Stimulated activated naive B cell treated with anti-CD40 and anti-IgM and Interleukin-4, amounts not matched to agents 10 μg/mL and 1 μg/mL and 100 μg/mL, for 72 hours (primary cell): ENCODE measurements at regions not wholly inside any gene's neighbourhood (a gene's known extent, or its start where the extent isn't known, plus 50 kb on each side); places are given as distances from the start of the nearest gene placed in this dataset.
A peak's percentile ranks its signal among the peaks of the same experiment; 100 is the strongest.
"Not testable (repeated sequence)": the region's sequence is repeated elsewhere in the genome, so short reads cannot be mapped to it uniquely, and the experiment has no call there.

Experiments used
- ATAC-seq, 2 donors: fragments of 150-1000 bp; cut with Tn5 transposase; replicated peaks; 2 replicates each; pipeline ENCODE4 v1.10.0; 2021; ENCODE audit warnings: moderate library complexity in 1 of 2
- DNase-seq: peaks from one replicate; pipeline ENCODE4 v3.0.0; 2021
- H3K27ac Mint-ChIP-seq: one replicate; pipeline ENCODE4 v1.8.0; 2022; ENCODE audit warnings: mild to moderate bottlenecking, mixed read lengths
- H3K27me3 Mint-ChIP-seq, 2 donors: one replicate each; pipeline ENCODE4 v1.8.0; 2022; ENCODE audit warnings: mixed read lengths in 2 of 2
- H3K36me3 Mint-ChIP-seq, 2 donors: one replicate each; pipeline ENCODE4 v1.8.0; 2022; ENCODE audit warnings: mixed read lengths in 2 of 2, mild to moderate bottlenecking in 1 of 2
- H3K4me1 Mint-ChIP-seq, 2 donors: one replicate each; pipeline ENCODE4 v1.8.0; 2022; ENCODE audit warnings: mixed read lengths in 2 of 2, mild to moderate bottlenecking in 1 of 2
- H3K4me3 Mint-ChIP-seq, 2 donors: one replicate each; pipeline ENCODE4 v1.8.0; 2022; ENCODE audit warnings: mild to moderate bottlenecking in 2 of 2, mixed read lengths in 2 of 2, moderate library complexity in 1 of 2
- H3K9me3 Mint-ChIP-seq, 2 donors: one replicate each; pipeline ENCODE4 v1.8.0; 2022; ENCODE audit warnings: mixed read lengths in 2 of 2, mild to moderate bottlenecking in 1 of 2

- Mint-ChIP-seq H3K27ac (no peak overlapping the region), H3K36me3 (no peaks in the 10 kb centered on the region), H3K9me3 (peaks cover 3 to 8% of the 10 kb centered on the region in 2 donors), H3K4me1 (no peaks in the 10 kb centered on the region), H3K27me3 (no peaks in the 10 kb centered on the region), H3K4me3 (no peak overlapping the region)
- no peak for DNase-seq
- ATAC-seq = no peak
Measured at GRCh38 chr2:4903656-4904348, 788.4 kb upstream of the SOX11 start.

DNA sequence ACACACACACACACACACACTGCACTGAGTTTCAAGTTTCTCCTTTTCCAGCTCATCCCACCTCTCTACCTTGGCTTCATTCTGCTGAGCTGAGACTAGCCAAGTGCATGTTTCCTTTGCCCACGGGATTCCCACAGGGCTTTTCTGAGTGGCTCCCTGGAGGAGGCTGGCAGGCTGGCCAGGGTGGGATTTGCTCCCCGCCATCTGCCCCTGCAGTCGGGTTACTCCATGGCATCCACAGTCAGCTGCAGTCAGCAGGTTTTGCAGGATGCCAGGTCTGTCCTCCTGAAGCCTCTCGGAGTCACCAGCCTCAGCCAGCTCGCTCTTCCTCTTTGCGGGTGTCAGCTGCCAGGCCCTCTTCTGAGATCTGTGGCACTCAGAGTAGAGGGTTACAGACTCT is 783.7 kb upstream of the SOX11 start:
- DNase-seq (no peak), ATAC-seq (no peak)
- H3K9me3 Mint-ChIP-seq = peaks cover 2 to 3% of the 10 kb centered on the region in 2 donors
- no peak overlapping the region for H3K4me3 Mint-ChIP-seq
- H3K4me1 Mint-ChIP-seq = no peaks in the 10 kb centered on the region
- H3K27me3 Mint-ChIP-seq = no peaks in the 10 kb centered on the region
- no peak overlapping the region for H3K27ac Mint-ChIP-seq
- no peaks in the 10 kb centered on the region for H3K36me3 Mint-ChIP-seq

- Mint-ChIP-seq H3K9me3 (peaks cover 0 to 2% of the 10 kb centered on the region in 2 donors), H3K27ac (no peak overlapping the region), H3K27me3 (no peaks in the 10 kb centered on the region), H3K4me3 (no peak overlapping the region), H3K4me1 (no peaks in the 10 kb centered on the region), H3K36me3 (no peaks in the 10 kb centered on the region)
- ATAC-seq (no peak), DNase-seq (no peak)
Measured at GRCh38 chr2:4909346-4910009, 782.7 kb upstream of the SOX11 start.

DNA sequence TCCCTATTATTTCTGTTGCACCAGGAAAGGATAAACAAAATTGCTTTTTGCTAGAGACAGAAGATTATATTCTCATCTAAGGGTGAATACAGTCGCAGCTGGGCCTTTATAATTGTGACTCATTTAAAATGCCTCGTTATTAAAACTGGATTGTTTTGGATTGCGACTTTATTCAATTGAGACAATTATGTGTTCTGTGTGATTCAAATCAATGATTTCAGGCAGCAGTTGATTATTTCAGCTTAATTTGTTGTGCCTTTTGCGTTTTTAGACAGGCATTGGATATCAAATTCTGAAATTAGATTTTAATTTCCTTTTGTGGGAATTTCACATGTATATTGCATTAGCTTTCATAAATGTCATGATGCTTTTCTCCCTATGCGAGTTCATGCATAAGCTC is 778.1 kb upstream of the SOX11 start:
- no peak for DNase-seq
- ATAC-seq = no peak
- Mint-ChIP-seq H3K36me3 (no peaks in the 10 kb centered on the region), H3K27me3 (no peaks in the 10 kb centered on the region), H3K4me1 (no peaks in the 10 kb centered on the region), H3K27ac (no peak overlapping the region), H3K4me3 (no peak overlapping the region), H3K9me3 (peaks cover 0 to 2% of the 10 kb centered on the region in 2 donors)

DNA sequence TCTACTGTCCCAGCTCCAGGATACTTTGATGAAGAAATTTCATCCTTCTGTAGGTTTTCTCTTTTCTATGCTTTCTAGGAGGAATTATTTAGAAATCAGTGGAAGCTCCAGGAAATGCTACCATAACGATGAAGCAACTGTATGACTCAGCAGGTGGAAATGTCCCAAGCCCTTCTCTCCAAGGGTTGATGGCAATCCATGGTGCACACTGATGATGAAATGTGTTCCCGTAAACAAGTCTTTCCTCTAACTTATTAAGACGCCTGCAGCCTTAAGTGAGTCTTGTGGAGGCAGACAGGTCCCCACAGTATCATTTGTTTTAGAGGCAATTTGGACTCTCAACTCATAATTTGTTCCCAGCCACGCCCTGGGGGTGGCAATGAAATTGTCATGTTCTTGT is 777.6 kb upstream of the SOX11 start:
- Mint-ChIP-seq H3K27ac (no peak overlapping the region), H3K36me3 (no peaks in the 10 kb centered on the region)

DNA sequence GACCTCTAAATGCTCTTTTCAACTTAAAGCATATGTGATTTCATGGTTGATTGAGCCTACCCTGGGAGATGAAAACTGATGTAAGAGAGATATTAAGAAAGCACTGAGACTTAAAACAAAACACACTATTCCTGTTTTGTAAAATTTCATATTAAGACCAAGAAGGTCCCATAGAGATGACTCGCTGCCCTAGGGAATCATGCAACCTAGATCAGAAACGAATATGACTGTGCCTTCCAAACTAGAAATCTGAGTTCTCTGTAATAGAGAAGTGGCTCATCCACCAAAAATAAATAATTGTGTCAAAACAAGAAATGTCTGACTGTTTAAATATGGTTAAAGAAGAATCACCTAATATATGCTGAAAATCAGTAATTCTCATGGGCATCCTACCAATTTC is 776.8 kb upstream of the SOX11 start:
- Mint-ChIP-seq H3K4me3 (no peak overlapping the region), H3K27me3 (no peaks in the 10 kb centered on the region), H3K36me3 (no peaks in the 10 kb centered on the region), H3K27ac (no peak overlapping the region), H3K4me1 (no peaks in the 10 kb centered on the region), H3K9me3 (peaks cover 0 to 2% of the 10 kb centered on the region in 2 donors)
- no peak for DNase-seq
- peak; percentile 49 to 83 for ATAC-seq

More for the DNA sequence above, 777.6 kb upstream of the SOX11 start:
- no peak for ATAC-seq
- Mint-ChIP-seq H3K9me3 (peaks cover 0 to 2% of the 10 kb centered on the region in 2 donors), H3K4me3 (no peak overlapping the region), H3K4me1 (no peaks in the 10 kb centered on the region), H3K27me3 (no peaks in the 10 kb centered on the region)
- DNase-seq = no peak

- Mint-ChIP-seq H3K27me3 (no peaks in the 10 kb centered on the region), H3K36me3 (no peaks in the 10 kb centered on the region), H3K9me3 (peaks cover 0 to 2% of the 10 kb centered on the region in 2 donors), H3K27ac (no peak overlapping the region), H3K4me1 (no peaks in the 10 kb centered on the region), H3K4me3 (no peak overlapping the region)
- no peak for ATAC-seq
- DNase-seq = no peak
Measured at GRCh38 chr2:4916094-4916493, 776.1 kb upstream of the SOX11 start.

- Mint-ChIP-seq H3K27ac (no peak overlapping the region), H3K4me1 (no peaks in the 10 kb centered on the region), H3K9me3 (peaks cover 4 to 5% of the 10 kb centered on the region in 2 donors), H3K4me3 (no peak overlapping the region), H3K36me3 (no peaks in the 10 kb centered on the region), H3K27me3 (no peaks in the 10 kb centered on the region)
- DNase-seq (no peak), ATAC-seq (no peak)
Measured at GRCh38 chr2:4930704-4931103, 761.5 kb upstream of the SOX11 start.

DNA sequence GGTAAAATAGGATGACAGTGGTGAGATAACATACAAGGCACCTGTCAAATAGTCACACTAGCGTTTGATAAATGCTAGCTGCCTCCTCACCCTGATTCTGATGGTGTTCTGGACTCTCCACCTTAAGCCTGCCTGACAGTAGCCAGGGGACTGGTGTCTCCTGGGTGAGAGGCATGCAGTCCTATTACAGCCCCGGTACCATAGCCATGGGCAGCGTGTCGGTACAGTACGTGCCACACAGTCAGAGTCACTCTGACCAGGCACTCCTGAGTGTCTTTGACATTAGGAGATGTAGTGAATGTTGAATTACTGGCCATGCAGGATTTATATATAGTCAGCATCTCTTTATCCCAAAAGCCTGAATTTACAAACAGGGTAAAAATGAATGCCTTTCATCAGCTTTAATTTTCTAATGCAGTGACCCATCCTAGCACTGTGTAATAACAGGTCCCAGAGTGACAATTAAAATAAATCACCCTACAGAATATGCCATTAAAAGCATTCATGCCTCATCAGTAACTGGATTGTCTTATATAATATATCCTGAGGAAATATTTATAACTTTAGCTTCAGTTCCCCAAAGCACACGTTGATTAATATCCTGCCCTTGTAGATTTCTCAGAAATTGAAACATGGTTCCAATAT is 760.3 kb upstream of the SOX11 start:
- no peak for DNase-seq
- H3K27ac Mint-ChIP-seq = no peak overlapping the region
- no peaks in the 10 kb centered on the region for H3K27me3 Mint-ChIP-seq
- H3K9me3 Mint-ChIP-seq = peaks cover 4 to 5% of the 10 kb centered on the region in 2 donors
- H3K4me3 Mint-ChIP-seq = no peak overlapping the region
- H3K36me3 Mint-ChIP-seq = no peaks in the 10 kb centered on the region
- no peak for ATAC-seq
- H3K4me1 Mint-ChIP-seq = no peaks in the 10 kb centered on the region

DNA sequence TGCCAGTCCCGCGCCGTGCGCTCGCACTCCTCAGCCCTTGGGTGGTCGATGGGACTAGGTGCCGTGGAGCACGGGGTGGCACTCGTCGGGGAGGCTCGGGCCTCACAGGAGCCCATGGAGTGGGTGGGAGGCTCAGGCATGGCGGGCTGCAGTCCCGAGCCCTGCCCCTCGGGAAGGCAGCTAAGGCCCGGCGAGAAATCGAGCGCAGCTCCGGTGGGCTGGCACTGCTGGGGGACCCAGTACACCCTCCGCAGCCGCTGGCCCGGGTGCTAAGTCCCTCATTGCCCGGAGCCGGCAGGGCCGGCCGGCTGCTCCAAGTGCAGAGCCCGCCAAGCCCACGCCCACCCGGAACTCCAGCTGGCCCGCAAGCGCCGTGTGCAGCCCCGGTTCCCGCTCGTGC is 756.9 kb upstream of the SOX11 start:
- not testable (repeated sequence) for H3K27ac Mint-ChIP-seq, DNase-seq, H3K4me3 Mint-ChIP-seq, H3K9me3 Mint-ChIP-seq, H3K4me1 Mint-ChIP-seq, H3K36me3 Mint-ChIP-seq, H3K27me3 Mint-ChIP-seq, ATAC-seq

DNA sequence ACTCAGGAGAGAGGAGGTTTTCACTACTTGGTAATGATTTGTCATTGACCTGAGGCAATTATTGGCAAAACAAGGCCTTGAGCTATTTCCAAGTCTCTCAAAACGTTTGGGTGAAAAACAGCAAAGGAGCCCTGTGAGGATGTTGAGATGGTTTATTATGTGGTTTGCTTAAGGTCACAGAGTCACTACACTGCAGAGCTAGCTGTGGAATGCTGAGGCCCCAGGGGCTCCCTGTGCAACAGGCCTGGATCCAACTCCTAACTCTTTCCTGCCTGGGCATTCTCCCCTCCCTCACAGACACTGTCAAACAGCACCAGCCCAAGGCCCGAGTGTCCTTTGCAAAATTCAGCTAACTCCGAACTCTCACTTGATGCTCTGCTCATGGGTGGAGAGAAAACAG is 754.6 kb upstream of the SOX11 start:
- H3K27me3 Mint-ChIP-seq = no peaks in the 10 kb centered on the region
- H3K27ac Mint-ChIP-seq = no peak overlapping the region
- peaks cover 4 to 5% of the 10 kb centered on the region in 2 donors for H3K9me3 Mint-ChIP-seq
- ATAC-seq (no peak), DNase-seq (no peak)
- H3K4me3 Mint-ChIP-seq = no peak overlapping the region
- no peaks in the 10 kb centered on the region for H3K4me1 Mint-ChIP-seq
- no peaks in the 10 kb centered on the region for H3K36me3 Mint-ChIP-seq

DNA sequence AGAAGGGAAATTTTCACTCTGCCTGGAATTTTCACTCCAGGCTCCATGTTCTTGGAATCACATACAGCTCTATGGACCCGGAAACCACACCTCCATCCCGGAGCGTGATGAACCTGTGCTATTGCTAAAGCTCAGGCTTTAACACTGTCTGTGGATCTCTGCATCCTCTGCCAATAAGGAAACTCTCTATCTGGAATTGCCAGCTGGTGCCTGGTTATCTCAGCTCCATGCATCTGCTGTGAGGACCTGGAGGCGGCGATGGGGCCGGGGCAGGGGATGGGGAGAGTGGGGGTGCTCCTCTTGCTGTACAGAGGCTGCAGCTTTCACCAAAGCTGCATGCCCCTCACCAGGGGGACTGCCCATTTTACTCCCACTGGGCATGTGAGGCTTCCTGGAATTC is 754.0 kb upstream of the SOX11 start:
- DNase-seq (no peak), ATAC-seq (no peak)
- Mint-ChIP-seq H3K4me1 (no peaks in the 10 kb centered on the region), H3K27me3 (no peaks in the 10 kb centered on the region), H3K27ac (no peak overlapping the region), H3K4me3 (no peak overlapping the region), H3K36me3 (no peaks in the 10 kb centered on the region), H3K9me3 (peaks cover 4 to 5% of the 10 kb centered on the region in 2 donors)

- no peak overlapping the region for H3K4me3 Mint-ChIP-seq
- H3K27me3 Mint-ChIP-seq = no peaks in the 10 kb centered on the region
Measured at GRCh38 chr2:4942441-4942840, 749.7 kb upstream of the SOX11 start.

DNA sequence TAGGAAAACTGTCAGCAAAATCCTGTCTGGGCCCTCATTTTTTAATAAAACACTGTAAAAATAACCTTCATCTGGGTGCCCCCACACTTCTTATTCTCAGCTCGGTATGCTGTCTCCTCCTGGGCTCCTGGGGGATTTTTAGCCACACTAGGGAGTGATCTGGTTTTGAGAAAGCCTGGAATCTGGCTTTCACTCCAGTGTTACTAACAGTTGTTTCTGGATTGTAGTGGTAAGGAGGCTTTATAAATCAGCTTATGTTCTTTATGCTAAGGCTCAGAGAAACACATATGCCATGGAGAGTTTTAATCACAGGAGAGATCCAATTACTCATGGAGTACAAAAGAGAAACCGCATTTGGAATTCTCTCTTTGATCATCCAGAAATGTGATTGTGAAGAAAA is 744.3 kb upstream of the SOX11 start:
- H3K36me3 Mint-ChIP-seq = no peaks in the 10 kb centered on the region
- no peaks in the 10 kb centered on the region for H3K27me3 Mint-ChIP-seq
- H3K27ac Mint-ChIP-seq = no peak overlapping the region
- ATAC-seq (no peak), DNase-seq (no peak)
- H3K9me3 Mint-ChIP-seq = peaks cover 0 to 4% of the 10 kb centered on the region in 2 donors
- H3K4me1 Mint-ChIP-seq = no peaks in the 10 kb centered on the region
- H3K4me3 Mint-ChIP-seq = no peak overlapping the region

More at GRCh38 chr2:4942441-4942840, 749.7 kb upstream of the SOX11 start:
- no peaks in the 10 kb centered on the region for H3K36me3 Mint-ChIP-seq
- peaks cover 0 to 3% of the 10 kb centered on the region in 2 donors for H3K9me3 Mint-ChIP-seq
- ATAC-seq = no peak
- no peak for DNase-seq
- H3K27ac Mint-ChIP-seq = no peak overlapping the region
- H3K4me1 Mint-ChIP-seq = no peaks in the 10 kb centered on the region

- Mint-ChIP-seq H3K27me3 (no peaks in the 10 kb centered on the region), H3K27ac (no peak overlapping the region), H3K36me3 (no peaks in the 10 kb centered on the region), H3K9me3 (peaks cover 0 to 4% of the 10 kb centered on the region in 2 donors), H3K4me1 (no peaks in the 10 kb centered on the region), H3K4me3 (no peak overlapping the region)
- DNase-seq = no peak
- no peak for ATAC-seq
Measured at GRCh38 chr2:4951368-4951767, 740.8 kb upstream of the SOX11 start.
